HCT116 (cell line): ENCODE measurements at regions not wholly inside any gene's neighbourhood (a gene's known extent, or its start where the extent isn't known, plus 50 kb on each side); places are given as distances from the start of the nearest gene placed in this dataset.

ENCODE experiments used
- ATAC-seq: fragments of 200-7000 bp; cut with Tn5 transposase; 2 replicates; pipeline ENCODE4 v1.9.1; 2020; ENCODE audit warnings: mild to moderate bottlenecking, moderate library complexity
- BruUV-seq: library from RNA; stranded (reverse); fragments of 400-500 nt; replicated peaks from 2 replicates; lab custom pipeline; 2021; lab: Mats Ljungman, UMichigan
- CTCF ChIA-PET: fragments of 300-600 bp; sonication (Branson Sonifier 250); formaldehyde crosslinking; loops from one replicate; lab custom pipeline; 2021; ENCODE audit warnings: antibody characterized with exemption; lab: Charles Lee
- POLR2A ChIA-PET: fragments of 300-600, 350-600 bp; sonication (Branson Sonifier 250); formaldehyde crosslinking; loops from one replicate; lab custom pipeline; 2021; ENCODE audit warnings: antibody characterized with exemption; lab: Charles Lee
- RAD21 ChIA-PET, 2 experiments: fragments of 300-600 bp; sonication (Branson Sonifier 250); formaldehyde crosslinking; loops; one replicate each; lab custom pipeline; 2023; ENCODE audit warnings: low total read pairs in 2 of 2; ENCODE audit not compliant: uncharacterized antibody in 2 of 2, unreplicated experiment in 2 of 2, low non-redundant PET in 1 of 2; lab: Charles Lee
- DNase-seq: peaks from one replicate; pipeline ENCODE4 v3.0.0-alpha.2; 2010; ENCODE audit warnings: low read depth, low spot score
- H2AFZ ChIP-seq: fragments of 200-600 bp; shearing (Covaris generic), sonication (generic); 2 replicates; pipeline ENCODE4 v1.6.1; 2017; ENCODE audit warnings: low read depth, mixed run types, mixed read lengths, antibody characterized with exemption, low read length; ENCODE audit not compliant: poor library complexity, severe bottlenecking
- H3K27ac ChIP-seq: 2 replicates; pipeline ENCODE4 v1.5.1; 2012; ENCODE audit warnings: low read depth, low read length
- H3K27me3 ChIP-seq: fragments of 200-600 bp; sonication (generic); 2 replicates; pipeline ENCODE4 v1.6.1; 2016; ENCODE audit warnings: mixed run types, low read length, mixed read lengths; ENCODE audit not compliant: insufficient read depth
- H3K36me3 ChIP-seq, 2 experiments: fragments of 200-500 bp in 1 of 2; fragments of 200-600 bp in 1 of 2; sonication (Bioruptor generic) in 1 of 2; sonication (generic) in 1 of 2; 2 replicates each; pipeline versions ENCODE4 v1.5.1 to v1.6.1; 2014 to 2016; ENCODE audit warnings: low read length in 2 of 2, inconsistent platforms in 1 of 2, mixed read lengths in 1 of 2, mixed run types in 1 of 2; ENCODE audit not compliant: insufficient read depth in 2 of 2, control insufficient read depth in 1 of 2
- H3K4me1 ChIP-seq, 2 experiments: fragments of 200-600 bp in 1 of 2; sonication (generic) in 1 of 2; 2 replicates each; pipeline versions ENCODE4 v1.5.1 to v1.6.1; 2012 to 2017; ENCODE audit warnings: low read length in 2 of 2, inconsistent platforms in 1 of 2, mild to moderate bottlenecking in 1 of 2, mixed read lengths in 1 of 2, mixed run types in 1 of 2, moderate library complexity in 1 of 2; ENCODE audit not compliant: insufficient read depth in 2 of 2, control insufficient read depth in 1 of 2
- H3K4me2 ChIP-seq: fragments of 200-600 bp; sonication (generic); 2 replicates; pipeline ENCODE4 v1.6.1; 2017; ENCODE audit warnings: mixed run types, low read length, mixed read lengths
- H3K4me3 ChIP-seq, 2 experiments: fragments of 200-600 bp in 1 of 2; sonication (generic) in 1 of 2; replicated peaks in 1 of 2; 2 replicates each; pipeline ENCODE4 v1.5.1; 2011 to 2016; ENCODE audit warnings: low read length in 2 of 2, control low read depth in 1 of 2, low read depth in 1 of 2, mild to moderate bottlenecking in 1 of 2, mixed read lengths in 1 of 2, mixed run types in 1 of 2
- H3K79me2 ChIP-seq: fragments of 200-600 bp; sonication (generic); 2 replicates; pipeline ENCODE4 v1.6.1; 2017; ENCODE audit warnings: mild to moderate bottlenecking, mixed run types, low read length, moderate library complexity, mixed read lengths; ENCODE audit not compliant: insufficient read depth
- H3K9ac ChIP-seq: fragments of 200-600 bp; sonication (generic); 2 replicates; pipeline ENCODE4 v1.6.1; 2016; ENCODE audit warnings: low read length, mixed read lengths
- H3K9me2 ChIP-seq: fragments of 200-600 bp; sonication (generic), shearing (Covaris generic); 2 replicates; pipeline ENCODE4 v1.6.1; 2017; ENCODE audit warnings: mixed run types, mild to moderate bottlenecking, moderate library complexity; ENCODE audit not compliant: insufficient read depth
- H3K9me3 ChIP-seq, 2 experiments: fragments of 200-500 bp in 1 of 2; fragments of 200-600 bp in 1 of 2; sonication (Bioruptor generic) in 1 of 2; sonication (generic) in 1 of 2; 2 replicates each; pipeline ENCODE4 v1.6.1; 2014 to 2017; ENCODE audit warnings: low read length in 2 of 2, mixed read lengths in 2 of 2, inconsistent platforms in 1 of 2, low read depth in 1 of 2, mild to moderate bottlenecking in 1 of 2, mixed run types in 1 of 2, moderate library complexity in 1 of 2; ENCODE audit not compliant: control insufficient read depth in 1 of 2, insufficient read depth in 1 of 2
- H4K20me1 ChIP-seq: fragments of 200-600 bp; sonication (generic), shearing (Covaris generic); 2 replicates; pipeline ENCODE4 v1.6.1; 2017; ENCODE audit warnings: mixed run types, mild to moderate bottlenecking, moderate library complexity; ENCODE audit not compliant: insufficient read depth
- CEBPB ChIP-seq: IDR thresholded peaks from 2 replicates; pipeline ENCODE4 v1.6.1; 2012; ENCODE audit warnings: low read depth
- CTCF ChIP-seq, 3 experiments: fragments of 200-600 bp in 1 of 3; sonication (generic) in 1 of 3; IDR thresholded peaks in 2 of 3; conservative IDR thresholded peaks in 1 of 3; 2 replicates each; pipeline ENCODE4 v1.5.1; 2012 to 2017; ENCODE audit warnings: low read depth in 2 of 3, low read length in 2 of 3, antibody characterized with exemption in 1 of 3, borderline replicate concordance in 1 of 3, control low read depth in 1 of 3, mild to moderate bottlenecking in 1 of 3, mixed read lengths in 1 of 3, mixed run types in 1 of 3, moderate library complexity in 1 of 3; ENCODE audit not compliant: insufficient read depth in 1 of 3
- EGR1 ChIP-seq: IDR thresholded peaks from 2 replicates; pipeline ENCODE4 v1.6.1; 2012; ENCODE audit warnings: low read depth
- ELF1 ChIP-seq: IDR thresholded peaks from 2 replicates; pipeline ENCODE4 v1.6.1; 2012; ENCODE audit warnings: low read depth, borderline replicate concordance
- MAX ChIP-seq: IDR thresholded peaks from 2 replicates; pipeline ENCODE4 v1.6.1; 2012
- POLR2AphosphoS5 ChIP-seq: IDR thresholded peaks from 2 replicates; pipeline ENCODE4 v1.6.1; 2011; ENCODE audit warnings: mild to moderate bottlenecking, low read depth, low read length, moderate library complexity
- SIN3A ChIP-seq: IDR thresholded peaks from 2 replicates; pipeline ENCODE4 v1.6.1; 2012; ENCODE audit warnings: low read depth
- SP1 ChIP-seq: IDR thresholded peaks from 2 replicates; pipeline ENCODE4 v1.6.1; 2012; ENCODE audit warnings: low read depth
- TCF7L2 ChIP-seq: IDR thresholded peaks from 2 replicates; pipeline ENCODE4 v1.7.0; 2011; ENCODE audit warnings: borderline replicate concordance, inconsistent platforms; ENCODE audit not compliant: insufficient read depth, insufficient read length; ENCODE audit errors: extremely low read depth
- ZBTB33 ChIP-seq: IDR thresholded peaks from 2 replicates; pipeline ENCODE4 v1.6.1; 2011; ENCODE audit warnings: mild to moderate bottlenecking, low read length, moderate library complexity; ENCODE audit not compliant: insufficient replicate concordance; ENCODE audit errors: extremely low read depth
- ZFX ChIP-seq: fragments of 450-650 bp; IDR thresholded peaks from 2 replicates; pipeline ENCODE4 v1.6.1; 2017
- ZNF274 ChIP-seq: fragments of 200-500 bp; sonication (Bioruptor generic); IDR thresholded peaks from 2 replicates; pipeline ENCODE4 v1.6.1; 2014; ENCODE audit warnings: mild to moderate bottlenecking, low read depth, low read length, inconsistent platforms
- intact Hi-C: fragments of 100-400 bp; cut with micrococcal nuclease; formaldehyde crosslinking; loops from 2 replicates; pipeline ENCODE4 v1.10.0; 2022

- Histone ChIP-seq H3K36me3 (no peaks in the 10 kb centered on the region), H3K27me3 (no peaks in the 10 kb centered on the region), H2AFZ (no peak overlapping the region), H4K20me1 (no peaks in the 10 kb centered on the region), H3K79me2 (no peaks in the 10 kb centered on the region), H3K9me2 (no peaks in the 10 kb centered on the region), H3K27ac (no peak overlapping the region), H3K9me3 (no peaks in the 10 kb centered on the region), H3K4me1 (no peaks in the 10 kb centered on the region), H3K4me3 (no peak overlapping the region), H3K4me2 (no peak overlapping the region), H3K9ac (no peak overlapping the region)
- no peak for ATAC-seq
- no TSS peak for BruUV-seq
- intact Hi-C loops, result no loop called here
- ChIA-PET POLR2A (no interaction called here), RAD21 (no interaction called here), CTCF (no interaction called here)
- DNase-seq, result no peak
- TF ChIP-seq ELF1 (no peak), TCF7L2 (no peak)
Measured at GRCh38 chr14:44428231-44428945, 78.7 kb downstream of the FSCB start.

GRCh38 chr14:44422699-44423098, 84.4 kb downstream of the FSCB start:
- POLR2A ChIA-PET, result no interaction called here
- H3K79me2 ChIP-seq, result no peaks in the 10 kb centered on the region
- no peak overlapping the region for H3K27ac ChIP-seq
- H3K4me1 ChIP-seq, result no peaks in the 10 kb centered on the region
- ATAC-seq (no peak), DNase-seq (no peak)
- H3K9me3 ChIP-seq, result no peaks in the 10 kb centered on the region
- BruUV-seq, result no TSS peak
- no peak overlapping the region for H3K4me3 ChIP-seq
- intact Hi-C loops, result no loop called here
- H3K36me3 ChIP-seq, result no peaks in the 10 kb centered on the region
- H2AFZ ChIP-seq, result no peak overlapping the region
- CTCF ChIA-PET, result no interaction called here
- H3K9ac ChIP-seq, result no peak overlapping the region
- no peak overlapping the region for H3K4me2 ChIP-seq
- no peaks in the 10 kb centered on the region for H3K9me2 ChIP-seq
- H3K27me3 ChIP-seq, result no peaks in the 10 kb centered on the region
- RAD21 ChIA-PET, result no interaction called here
- no peaks in the 10 kb centered on the region for H4K20me1 ChIP-seq
- TF ChIP-seq TCF7L2 (no peak), MAX (no peak), ZFX (no peak), POLR2AphosphoS5 (no peak), ZBTB33 (no peak), ELF1 (no peak), EGR1 (no peak), CTCF (IDR thresholded peaks at IDR 0.05 in 2 of 3, conservative IDR thresholded peaks at IDR 0.05 in 1 of 3; ENCODE audit: borderline replicate concordance in 1 of 3, insufficient read depth in 1 of 3, low read depth in 2 of 3, low read length in 2 of 3) (no peak), SIN3A (no peak), CEBPB (no peak), ZNF274 (no peak), SP1 (no peak)
